ENCODE measurements at regions not wholly inside any gene's neighbourhood (a gene's known extent, or its start where the extent isn't known, plus 50 kb on each side); places are given as distances from the start of the nearest gene placed in this dataset.

- Mint-ChIP-seq H3K9me3 (peaks cover 16% of the 10 kb centered on the region), H3K36me3 (0 out of 2 replicates have a peak, but pooled peaks cover 3% of the 10 kb centered on the region), H3K4me1 (peaks cover 22% of the 10 kb centered on the region), H3K27me3 (ENCODE audit: low read depth) (no peaks in the 10 kb centered on the region), H3K27ac (no peak overlapping the region), H3K4me3 (no peak overlapping the region)
- ChIA-PET POLR2A (no interaction called here), CTCF (no interaction called here)
- TF ChIP-seq E2F4 (CRISPR knock-in tag; IDR thresholded peaks at IDR 0.05; ENCODE audit: borderline replicate concordance, low read depth) (no peak), ARID4B (CRISPR knock-in tag; IDR thresholded peaks at IDR 0.05; ENCODE audit: borderline replicate concordance) (no peak), PRRX2 (CRISPR knock-in tag; IDR thresholded peaks at IDR 0.05) (no peak)
- no peak for DNase-seq (ENCODE audit: low spot score)
- ATAC-seq = no peak
These were observed 301.6 kb downstream of the SLITRK6 start for GRCh38 chr13:85497652-85498051.

- CTCF ChIA-PET = no interaction called here
These were observed 306.9 kb downstream of the SLITRK6 start for GRCh38 chr13:85492283-85492682.

More at GRCh38 chr13:85492283-85492682, 306.9 kb downstream of the SLITRK6 start:
- H3K4me1 Mint-ChIP-seq = no peaks in the 10 kb centered on the region
- no peak overlapping the region for H3K4me3 Mint-ChIP-seq
- 0 out of 2 replicates have a peak, but pooled peaks cover 3% of the 10 kb centered on the region for H3K36me3 Mint-ChIP-seq
- H3K9me3 Mint-ChIP-seq = peaks cover 16% of the 10 kb centered on the region
- TF ChIP-seq TCF7 (CRISPR knock-in tag; IDR thresholded peaks at IDR 0.05; ENCODE audit: low read depth) (no peak), ATF2 (CRISPR knock-in tag; IDR thresholded peaks at IDR 0.05; ENCODE audit: borderline replicate concordance, low read depth) (no peak), MYBL2 (CRISPR knock-in tag; IDR thresholded peaks at IDR 0.05) (no peak), NFYB (CRISPR knock-in tag; conservative IDR thresholded peaks at IDR 0.05; ENCODE audit: low read depth) (no peak), ZNF138 (CRISPR knock-in tag; conservative IDR thresholded peaks at IDR 0.05) (no peak), HMGXB4 (CRISPR knock-in tag; IDR thresholded peaks at IDR 0.05) (no peak), NFATC4 (CRISPR knock-in tag; IDR thresholded peaks at IDR 0.05) (no peak), FOXJ3 (CRISPR knock-in tag; IDR thresholded peaks at IDR 0.05; ENCODE audit: borderline replicate concordance) (no peak), IRF1 (CRISPR knock-in tag; IDR thresholded peaks at IDR 0.05) (no peak), USF2 (CRISPR knock-in tag; IDR thresholded peaks at IDR 0.05) (no peak), ETV6 (CRISPR knock-in tag; IDR thresholded peaks at IDR 0.05) (no peak), MLX (CRISPR knock-in tag; IDR thresholded peaks at IDR 0.05) (no peak), ZNF396 (CRISPR knock-in tag; IDR thresholded peaks at IDR 0.05; ENCODE audit: borderline replicate concordance) (no peak), PRRX2 (CRISPR knock-in tag; IDR thresholded peaks at IDR 0.05) (no peak), STAT6 (CRISPR knock-in tag; conservative IDR thresholded peaks at IDR 0.05; ENCODE audit: low read depth) (no peak), RORB (CRISPR knock-in tag; IDR thresholded peaks at IDR 0.05) (no peak), ZNF121 (CRISPR knock-in tag; IDR thresholded peaks at IDR 0.05) (no peak)
- DNase-seq (ENCODE audit: low spot score) = no peak
- ATAC-seq = no peak
- H3K27ac Mint-ChIP-seq = no peak overlapping the region
- POLR2A ChIA-PET = no interaction called here
- no peaks in the 10 kb centered on the region for H3K27me3 Mint-ChIP-seq (ENCODE audit: low read depth)
